Parathyroid adenoma (tissue), 2 donors: ENCODE measurements at regions not wholly inside any gene's neighbourhood (a gene's known extent, or its start where the extent isn't known, plus 50 kb on each side); places are given as distances from the start of the nearest gene placed in this dataset.

ENCODE experiments used
- H2AFZ ChIP-seq: fragments of 300-600 bp; sonication (generic); one replicate; pipeline ENCODE4 v1.7.0; 2017; ENCODE audit warnings: antibody characterized with exemption, mild to moderate bottlenecking
- H3K27ac ChIP-seq: fragments of 300-600 bp; sonication (generic); one replicate; pipeline ENCODE4 v1.7.0; 2017
- H3K27me3 ChIP-seq: fragments of 300-600 bp; sonication (generic); one replicate; pipeline ENCODE4 v1.7.0; 2017; ENCODE audit warnings: low read length; ENCODE audit not compliant: control insufficient read depth, insufficient read depth
- H3K36me3 ChIP-seq: fragments of 300-600 bp; sonication (generic); one replicate; pipeline ENCODE4 v1.7.0; 2017; ENCODE audit warnings: low read length; ENCODE audit not compliant: control insufficient read depth, insufficient read depth
- H3K4me1 ChIP-seq: fragments of 300-600 bp; sonication (generic); one replicate; pipeline ENCODE4 v1.7.0; 2017; ENCODE audit warnings: control low read depth
- H3K4me2 ChIP-seq: fragments of 300-600 bp; sonication (generic); one replicate; pipeline ENCODE4 v1.7.0; 2017; ENCODE audit warnings: low read length
- H3K4me3 ChIP-seq: fragments of 300-600 bp; sonication (generic); one replicate; pipeline ENCODE4 v1.7.0; 2017; ENCODE audit warnings: low read depth, low read length
- H3K79me2 ChIP-seq: fragments of 300-600 bp; sonication (generic); one replicate; pipeline ENCODE4 v1.7.0; 2017; ENCODE audit warnings: control low read depth
- H3K9ac ChIP-seq: fragments of 300-600 bp; sonication (generic); one replicate; pipeline ENCODE4 v1.7.0; 2017; ENCODE audit warnings: mild to moderate bottlenecking
- H3K9me3 ChIP-seq: fragments of 300-600 bp; sonication (generic); one replicate; pipeline ENCODE4 v1.7.0; 2017; ENCODE audit warnings: low read length; ENCODE audit not compliant: control insufficient read depth
- TF ChIP-seq, protein P1 (sequence below): fragments of 300-600 bp; sonication (generic); IDR thresholded peaks from one replicate; pipeline ENCODE4 v1.7.0; 2017; ENCODE audit warnings: antibody characterized with exemption, mild to moderate bottlenecking
- donor health status: primary hyperparathyroidism.

DNA sequence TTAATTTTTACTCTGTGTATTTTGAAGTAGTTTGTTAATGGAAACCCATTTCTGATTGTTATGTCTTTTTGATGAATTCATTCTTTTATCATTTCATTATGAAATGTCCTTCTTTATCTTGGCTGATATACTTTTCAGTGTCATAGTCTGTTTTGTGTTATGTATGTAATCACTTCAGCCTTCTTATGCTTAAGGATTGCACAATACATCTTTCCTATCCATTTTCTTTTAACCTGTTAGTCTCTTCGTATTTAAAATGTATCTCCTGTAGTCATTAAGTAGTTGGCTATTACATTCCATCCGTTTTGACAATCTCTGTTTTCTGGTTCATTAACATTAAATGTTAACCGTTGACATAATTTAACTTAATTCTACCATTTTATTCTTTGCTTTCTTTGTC lies 344.6 kb upstream of the CTNND2 start:
- no peak overlapping the region for H2AFZ ChIP-seq
- no peak overlapping the region for H3K27ac ChIP-seq
- no peak overlapping the region for H3K4me3 ChIP-seq
- TF ChIP-seq, protein P1, sequence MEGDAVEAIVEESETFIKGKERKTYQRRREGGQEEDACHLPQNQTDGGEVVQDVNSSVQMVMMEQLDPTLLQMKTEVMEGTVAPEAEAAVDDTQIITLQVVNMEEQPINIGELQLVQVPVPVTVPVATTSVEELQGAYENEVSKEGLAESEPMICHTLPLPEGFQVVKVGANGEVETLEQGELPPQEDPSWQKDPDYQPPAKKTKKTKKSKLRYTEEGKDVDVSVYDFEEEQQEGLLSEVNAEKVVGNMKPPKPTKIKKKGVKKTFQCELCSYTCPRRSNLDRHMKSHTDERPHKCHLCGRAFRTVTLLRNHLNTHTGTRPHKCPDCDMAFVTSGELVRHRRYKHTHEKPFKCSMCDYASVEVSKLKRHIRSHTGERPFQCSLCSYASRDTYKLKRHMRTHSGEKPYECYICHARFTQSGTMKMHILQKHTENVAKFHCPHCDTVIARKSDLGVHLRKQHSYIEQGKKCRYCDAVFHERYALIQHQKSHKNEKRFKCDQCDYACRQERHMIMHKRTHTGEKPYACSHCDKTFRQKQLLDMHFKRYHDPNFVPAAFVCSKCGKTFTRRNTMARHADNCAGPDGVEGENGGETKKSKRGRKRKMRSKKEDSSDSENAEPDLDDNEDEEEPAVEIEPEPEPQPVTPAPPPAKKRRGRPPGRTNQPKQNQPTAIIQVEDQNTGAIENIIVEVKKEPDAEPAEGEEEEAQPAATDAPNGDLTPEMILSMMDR, result no peak
- no peak overlapping the region for H3K4me2 ChIP-seq
- no peak overlapping the region for H3K9ac ChIP-seq
- no peaks in the 10 kb centered on the region for H3K79me2 ChIP-seq
- no peaks in the 10 kb centered on the region for H3K27me3 ChIP-seq
- no peaks in the 10 kb centered on the region for H3K36me3 ChIP-seq
- H3K4me1 ChIP-seq, result no peaks in the 10 kb centered on the region
- H3K9me3 ChIP-seq, result no peaks in the 10 kb centered on the region

DNA sequence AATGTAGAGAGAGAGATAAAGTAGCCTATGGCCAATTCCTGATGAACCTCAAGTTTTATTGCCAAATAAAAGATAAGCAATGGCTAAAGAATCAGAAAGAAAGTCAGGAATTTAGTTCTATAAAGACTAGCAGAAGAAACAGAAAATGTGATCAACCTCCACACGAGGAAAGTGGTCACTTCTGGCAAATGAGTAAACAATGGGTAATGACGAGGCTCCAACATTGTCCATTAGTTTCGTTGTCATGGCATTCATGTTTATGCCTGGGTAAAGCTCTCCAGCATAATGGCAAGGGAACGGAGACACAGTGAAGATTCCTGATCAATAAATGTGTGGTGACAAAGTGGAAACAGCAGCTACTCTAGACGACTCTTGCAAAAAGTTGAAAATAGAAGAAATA lies 341.8 kb upstream of the CTNND2 start:
- Histone ChIP-seq H3K36me3 (no peaks in the 10 kb centered on the region), H2AFZ (no peak overlapping the region), H3K27me3 (no peaks in the 10 kb centered on the region), H3K4me1 (no peaks in the 10 kb centered on the region), H3K9me3 (no peaks in the 10 kb centered on the region), H3K79me2 (no peaks in the 10 kb centered on the region), H3K27ac (no peak overlapping the region), H3K4me3 (no peak overlapping the region), H3K9ac (no peak overlapping the region), H3K4me2 (no peak overlapping the region)
- TF ChIP-seq, protein P1, result no peak

DNA sequence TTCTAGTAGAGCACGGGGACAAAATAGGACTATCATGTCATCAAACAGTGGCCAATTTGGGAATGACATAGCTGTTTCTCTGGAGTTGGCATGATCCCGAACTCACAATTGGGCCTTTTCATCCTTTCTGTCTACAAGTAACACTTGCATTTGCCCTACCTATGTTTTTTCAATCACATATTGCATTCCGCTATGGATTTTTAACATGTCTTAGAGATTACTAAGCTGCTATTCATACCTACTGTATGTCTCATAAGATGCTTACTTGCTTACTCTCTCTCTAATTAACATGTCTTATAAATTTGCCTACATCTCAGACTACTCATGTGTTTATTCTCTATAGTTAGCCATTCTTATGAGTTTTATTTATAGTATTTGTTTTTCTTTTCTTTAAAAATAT lies 341.2 kb upstream of the CTNND2 start:
- no peaks in the 10 kb centered on the region for H3K9me3 ChIP-seq
- TF ChIP-seq, protein P1, result no peak
- H3K4me2 ChIP-seq, result no peak overlapping the region
- no peak overlapping the region for H3K9ac ChIP-seq
- no peak overlapping the region for H3K27ac ChIP-seq
- H3K79me2 ChIP-seq, result no peaks in the 10 kb centered on the region
- no peaks in the 10 kb centered on the region for H3K27me3 ChIP-seq
- H3K4me1 ChIP-seq, result no peaks in the 10 kb centered on the region
- H3K4me3 ChIP-seq, result no peak overlapping the region
- no peak overlapping the region for H2AFZ ChIP-seq
- H3K36me3 ChIP-seq, result no peaks in the 10 kb centered on the region

DNA sequence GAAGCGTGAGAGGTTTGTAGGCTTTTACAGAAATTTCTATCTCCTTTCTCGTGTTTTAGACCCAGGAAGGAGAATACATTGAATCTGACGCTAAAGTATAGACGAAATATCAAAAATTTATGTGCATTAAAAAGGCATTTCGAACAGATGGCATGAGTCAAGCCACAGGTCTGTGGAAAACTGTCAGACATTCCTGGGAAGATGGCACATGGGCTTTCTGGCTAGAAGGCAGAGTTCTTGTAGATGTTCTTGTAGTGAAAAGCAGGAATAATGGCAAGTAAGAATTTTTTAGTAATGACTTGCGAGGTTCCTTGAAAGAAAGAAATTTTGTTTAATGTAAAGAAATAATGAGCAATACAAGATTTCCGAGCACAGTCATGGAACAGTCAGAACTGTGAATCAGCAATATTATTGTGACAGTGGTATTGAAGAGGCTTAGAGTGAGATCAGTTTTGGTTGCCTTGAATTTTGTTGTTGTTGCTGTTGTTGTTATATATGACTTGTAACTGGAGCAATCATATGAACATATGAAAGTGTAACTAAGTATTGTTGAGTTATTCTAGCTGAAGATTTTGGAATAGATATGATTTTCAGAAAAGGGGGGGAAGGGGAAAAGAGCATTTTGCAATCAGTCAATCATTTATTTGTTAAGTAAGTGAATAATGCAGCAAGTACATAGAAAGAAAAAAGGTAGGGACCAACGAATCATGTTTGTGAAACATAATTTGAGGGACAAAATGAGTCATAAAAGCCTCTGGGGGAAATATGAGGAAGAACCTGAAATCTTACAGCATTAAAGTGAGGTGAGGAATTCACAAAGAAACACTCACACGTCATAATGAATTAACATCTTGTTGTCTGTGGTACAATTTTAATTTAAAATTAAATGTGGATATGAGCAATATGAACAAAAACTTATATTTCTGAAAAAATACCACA lies 339.0 kb upstream of the CTNND2 start:
- Histone ChIP-seq H3K27me3 (no peaks in the 10 kb centered on the region), H3K79me2 (no peaks in the 10 kb centered on the region), H3K4me1 (no peaks in the 10 kb centered on the region), H3K27ac (no peak overlapping the region), H2AFZ (no peak overlapping the region), H3K4me3 (no peak overlapping the region), H3K4me2 (no peak overlapping the region), H3K9ac (no peak overlapping the region), H3K9me3 (no peaks in the 10 kb centered on the region), H3K36me3 (no peaks in the 10 kb centered on the region)
- TF ChIP-seq, protein P1, result no peak
